ENCODE measurements at regions not wholly inside any gene's neighbourhood (a gene's known extent, or its start where the extent isn't known, plus 50 kb on each side); places are given as distances from the start of the nearest gene placed in this dataset.

DNA sequence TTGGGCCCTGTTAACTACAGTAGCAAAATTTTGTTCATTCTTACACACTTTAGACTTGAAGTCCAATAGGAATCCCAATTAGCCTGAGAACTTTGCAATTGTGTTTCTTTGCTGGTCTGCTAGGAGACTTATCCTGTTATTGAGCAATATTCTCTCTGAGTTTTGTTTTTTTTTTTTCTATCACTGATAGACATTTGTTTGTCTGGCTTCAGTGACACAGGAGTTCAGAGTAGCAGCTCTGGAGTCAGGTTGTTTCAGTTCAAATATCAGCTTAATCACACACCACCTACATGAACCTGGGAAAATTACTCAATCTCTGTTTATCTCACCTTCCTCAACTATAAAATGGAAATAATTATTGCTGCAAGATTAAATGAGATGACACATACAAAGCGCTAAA is 360.2 kb upstream of the POU3F3 start:
- ATAC-seq: no peak
- Histone ChIP-seq H3K9me3 (ENCODE audit: control insufficient read depth in 1 of 2, insufficient read depth in 1 of 2, low read depth in 1 of 2, low read length in 2 of 2) (peaks cover 3 to 10% of the 10 kb centered on the region in 2 experiments; a peak in 1 of 4 replicates), H3K4me3 (replicated peaks in 1 of 2; ENCODE audit: low read depth in 1 of 2, low read length in 2 of 2) (no peak overlapping the region), H3K9ac (ENCODE audit: low read length) (no peak overlapping the region), H4K20me1 (ENCODE audit: insufficient read depth) (no peaks in the 10 kb centered on the region), H3K36me3 (ENCODE audit: control insufficient read depth in 1 of 2, insufficient read depth in 2 of 2, low read length in 2 of 2) (no peaks in the 10 kb centered on the region), H2AFZ (ENCODE audit: low read depth, low read length, poor library complexity, severe bottlenecking) (no peak overlapping the region), H3K79me2 (ENCODE audit: insufficient read depth, low read length) (no peaks in the 10 kb centered on the region), H3K9me2 (ENCODE audit: insufficient read depth) (no peaks in the 10 kb centered on the region), H3K4me1 (ENCODE audit: control insufficient read depth in 1 of 2, insufficient read depth in 2 of 2, low read length in 2 of 2) (no peaks in the 10 kb centered on the region), H3K27ac (ENCODE audit: low read depth, low read length) (no peak overlapping the region), H3K4me2 (ENCODE audit: low read length) (no peak overlapping the region), H3K27me3 (ENCODE audit: insufficient read depth, low read length) (no peaks in the 10 kb centered on the region)
- TF ChIP-seq TCF7L2 (IDR thresholded peaks at IDR 0.05; ENCODE audit: borderline replicate concordance, extremely low read depth, insufficient read depth, insufficient read length) (no peak), FOSL1 (IDR thresholded peaks at IDR 0.05; ENCODE audit: low read depth) (no peak), EZH2phosphoT487 (IDR thresholded peaks at IDR 0.05; ENCODE audit: borderline replicate concordance) (no peak), SRF (IDR thresholded peaks at IDR 0.05; ENCODE audit: low read depth) (no peak), JUND (IDR thresholded peaks at IDR 0.05) (no peak), POLR2A (IDR thresholded peaks at IDR 0.05; ENCODE audit: borderline replicate concordance, extremely low read depth, insufficient read depth, insufficient read length) (no peak), CEBPB (IDR thresholded peaks at IDR 0.05; ENCODE audit: low read depth) (no peak), EZH2 (IDR thresholded peaks at IDR 0.05) (no peak), ZNF274 (IDR thresholded peaks at IDR 0.05; ENCODE audit: low read depth, low read length) (no peak), YY1 (IDR thresholded peaks at IDR 0.05; ENCODE audit: extremely low read depth, insufficient replicate concordance, low read depth, low read length) (no peak), EGR1 (IDR thresholded peaks at IDR 0.05; ENCODE audit: low read depth) (no peak), POLR2AphosphoS5 (IDR thresholded peaks at IDR 0.05; ENCODE audit: low read depth, low read length) (no peak), CBX3 (IDR thresholded peaks at IDR 0.05; ENCODE audit: low read depth) (no peak)
- TF ChIP-seq, protein P1, sequence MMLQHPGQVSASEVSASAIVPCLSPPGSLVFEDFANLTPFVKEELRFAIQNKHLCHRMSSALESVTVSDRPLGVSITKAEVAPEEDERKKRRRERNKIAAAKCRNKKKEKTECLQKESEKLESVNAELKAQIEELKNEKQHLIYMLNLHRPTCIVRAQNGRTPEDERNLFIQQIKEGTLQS (IDR thresholded peaks at IDR 0.05): no peak
- TF ChIP-seq, protein P2, sequence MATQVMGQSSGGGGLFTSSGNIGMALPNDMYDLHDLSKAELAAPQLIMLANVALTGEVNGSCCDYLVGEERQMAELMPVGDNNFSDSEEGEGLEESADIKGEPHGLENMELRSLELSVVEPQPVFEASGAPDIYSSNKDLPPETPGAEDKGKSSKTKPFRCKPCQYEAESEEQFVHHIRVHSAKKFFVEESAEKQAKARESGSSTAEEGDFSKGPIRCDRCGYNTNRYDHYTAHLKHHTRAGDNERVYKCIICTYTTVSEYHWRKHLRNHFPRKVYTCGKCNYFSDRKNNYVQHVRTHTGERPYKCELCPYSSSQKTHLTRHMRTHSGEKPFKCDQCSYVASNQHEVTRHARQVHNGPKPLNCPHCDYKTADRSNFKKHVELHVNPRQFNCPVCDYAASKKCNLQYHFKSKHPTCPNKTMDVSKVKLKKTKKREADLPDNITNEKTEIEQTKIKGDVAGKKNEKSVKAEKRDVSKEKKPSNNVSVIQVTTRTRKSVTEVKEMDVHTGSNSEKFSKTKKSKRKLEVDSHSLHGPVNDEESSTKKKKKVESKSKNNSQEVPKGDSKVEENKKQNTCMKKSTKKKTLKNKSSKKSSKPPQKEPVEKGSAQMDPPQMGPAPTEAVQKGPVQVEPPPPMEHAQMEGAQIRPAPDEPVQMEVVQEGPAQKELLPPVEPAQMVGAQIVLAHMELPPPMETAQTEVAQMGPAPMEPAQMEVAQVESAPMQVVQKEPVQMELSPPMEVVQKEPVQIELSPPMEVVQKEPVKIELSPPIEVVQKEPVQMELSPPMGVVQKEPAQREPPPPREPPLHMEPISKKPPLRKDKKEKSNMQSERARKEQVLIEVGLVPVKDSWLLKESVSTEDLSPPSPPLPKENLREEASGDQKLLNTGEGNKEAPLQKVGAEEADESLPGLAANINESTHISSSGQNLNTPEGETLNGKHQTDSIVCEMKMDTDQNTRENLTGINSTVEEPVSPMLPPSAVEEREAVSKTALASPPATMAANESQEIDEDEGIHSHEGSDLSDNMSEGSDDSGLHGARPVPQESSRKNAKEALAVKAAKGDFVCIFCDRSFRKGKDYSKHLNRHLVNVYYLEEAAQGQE (IDR thresholded peaks at IDR 0.05; ENCODE audit: low read depth): no peak
- TF ChIP-seq, protein P3, sequence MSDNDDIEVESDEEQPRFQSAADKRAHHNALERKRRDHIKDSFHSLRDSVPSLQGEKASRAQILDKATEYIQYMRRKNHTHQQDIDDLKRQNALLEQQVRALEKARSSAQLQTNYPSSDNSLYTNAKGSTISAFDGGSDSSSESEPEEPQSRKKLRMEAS (IDR thresholded peaks at IDR 0.05): no peak
- TF ChIP-seq, protein P4, sequence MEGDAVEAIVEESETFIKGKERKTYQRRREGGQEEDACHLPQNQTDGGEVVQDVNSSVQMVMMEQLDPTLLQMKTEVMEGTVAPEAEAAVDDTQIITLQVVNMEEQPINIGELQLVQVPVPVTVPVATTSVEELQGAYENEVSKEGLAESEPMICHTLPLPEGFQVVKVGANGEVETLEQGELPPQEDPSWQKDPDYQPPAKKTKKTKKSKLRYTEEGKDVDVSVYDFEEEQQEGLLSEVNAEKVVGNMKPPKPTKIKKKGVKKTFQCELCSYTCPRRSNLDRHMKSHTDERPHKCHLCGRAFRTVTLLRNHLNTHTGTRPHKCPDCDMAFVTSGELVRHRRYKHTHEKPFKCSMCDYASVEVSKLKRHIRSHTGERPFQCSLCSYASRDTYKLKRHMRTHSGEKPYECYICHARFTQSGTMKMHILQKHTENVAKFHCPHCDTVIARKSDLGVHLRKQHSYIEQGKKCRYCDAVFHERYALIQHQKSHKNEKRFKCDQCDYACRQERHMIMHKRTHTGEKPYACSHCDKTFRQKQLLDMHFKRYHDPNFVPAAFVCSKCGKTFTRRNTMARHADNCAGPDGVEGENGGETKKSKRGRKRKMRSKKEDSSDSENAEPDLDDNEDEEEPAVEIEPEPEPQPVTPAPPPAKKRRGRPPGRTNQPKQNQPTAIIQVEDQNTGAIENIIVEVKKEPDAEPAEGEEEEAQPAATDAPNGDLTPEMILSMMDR (IDR thresholded peaks at IDR 0.05 in 2 of 3, conservative IDR thresholded peaks at IDR 0.05 in 1 of 3; ENCODE audit: borderline replicate concordance in 1 of 3, insufficient read depth in 1 of 3, low read depth in 2 of 3, low read length in 2 of 3): no peak
- TF ChIP-seq, protein P5, sequence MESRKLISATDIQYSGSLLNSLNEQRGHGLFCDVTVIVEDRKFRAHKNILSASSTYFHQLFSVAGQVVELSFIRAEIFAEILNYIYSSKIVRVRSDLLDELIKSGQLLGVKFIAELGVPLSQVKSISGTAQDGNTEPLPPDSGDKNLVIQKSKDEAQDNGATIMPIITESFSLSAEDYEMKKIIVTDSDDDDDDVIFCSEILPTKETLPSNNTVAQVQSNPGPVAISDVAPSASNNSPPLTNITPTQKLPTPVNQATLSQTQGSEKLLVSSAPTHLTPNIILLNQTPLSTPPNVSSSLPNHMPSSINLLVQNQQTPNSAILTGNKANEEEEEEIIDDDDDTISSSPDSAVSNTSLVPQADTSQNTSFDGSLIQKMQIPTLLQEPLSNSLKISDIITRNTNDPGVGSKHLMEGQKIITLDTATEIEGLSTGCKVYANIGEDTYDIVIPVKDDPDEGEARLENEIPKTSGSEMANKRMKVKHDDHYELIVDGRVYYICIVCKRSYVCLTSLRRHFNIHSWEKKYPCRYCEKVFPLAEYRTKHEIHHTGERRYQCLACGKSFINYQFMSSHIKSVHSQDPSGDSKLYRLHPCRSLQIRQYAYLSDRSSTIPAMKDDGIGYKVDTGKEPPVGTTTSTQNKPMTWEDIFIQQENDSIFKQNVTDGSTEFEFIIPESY (IDR thresholded peaks at IDR 0.05; ENCODE audit: extremely low read depth, insufficient replicate concordance, low read length): no peak
- CTCF ChIA-PET: no interaction called here
- RAD21 ChIA-PET (ENCODE audit: low non-redundant PET in 1 of 2, low total read pairs in 2 of 2, uncharacterized antibody in 2 of 2, unreplicated experiment in 2 of 2): no interaction called here
- POLR2A ChIA-PET: no interaction called here
- DNase-seq (ENCODE audit: low read depth, low spot score): no peak
- intact Hi-C loops (cut with micrococcal nuclease): no loop called here
- BruUV-seq (replicated peaks): no TSS peak
